Left lobe of liver (tissue), 2 donors: ENCODE measurements at regions not wholly inside any gene's neighbourhood (a gene's known extent, or its start where the extent isn't known, plus 50 kb on each side); places are given as distances from the start of the nearest gene placed in this dataset.

ENCODE experiments used
- ATAC-seq: fragments of 200-7000 bp; cut with Tn5 transposase; one replicate; pipeline ENCODE4 v1.9.1; 2020; ENCODE audit warnings: mild to moderate bottlenecking, moderate library complexity
- DNase-seq: peaks from one replicate; pipeline ENCODE4 v3.0.0-alpha.2; 2020; ENCODE audit warnings: low spot score
- donor health status: DM: no; HTN: no; CAD: no; lungs with moderate emphysema.
- donor health status: DM: no; HTN: yes; CAD: no.

- DNase-seq (no peak), ATAC-seq (no peak)
These were observed 1169.3 kb upstream of the DDX18 start for GRCh38 chr2:116645155-116645554.

- ATAC-seq = no peak
- DNase-seq = no peak
These were observed 1145.8 kb upstream of the DDX18 start for GRCh38 chr2:116668691-116669090.

GRCh38 chr2:116669782-116670181, 1144.7 kb upstream of the DDX18 start:
- ATAC-seq = no peak
- no peak for DNase-seq

- DNase-seq (no peak), ATAC-seq (no peak)
These were observed 1140.3 kb upstream of the DDX18 start for GRCh38 chr2:116674188-116674587.

- ATAC-seq (no peak), DNase-seq (no peak)
These were observed 1137.7 kb upstream of the DDX18 start for GRCh38 chr2:116676776-116677175.

- DNase-seq (no peak), ATAC-seq (no peak)
These were observed 1134.1 kb upstream of the DDX18 start for GRCh38 chr2:116680256-116680936.

GRCh38 chr2:116687371-116687770, 1127.1 kb upstream of the DDX18 start:
- ATAC-seq = no peak
- no peak for DNase-seq

- no peak for DNase-seq
- ATAC-seq = no peak
These were observed 1121.5 kb upstream of the DDX18 start for GRCh38 chr2:116692988-116693387.

- DNase-seq = no peak
- ATAC-seq = no peak
These were observed 1118.3 kb upstream of the DDX18 start for GRCh38 chr2:116696223-116696622.

- DNase-seq = no peak
- no peak for ATAC-seq
These were observed 1117.6 kb upstream of the DDX18 start for GRCh38 chr2:116696903-116697302.

- ATAC-seq (no peak), DNase-seq (no peak)
These were observed 1108.1 kb upstream of the DDX18 start for GRCh38 chr2:116706396-116706795.

GRCh38 chr2:116716038-116716437, 1098.5 kb upstream of the DDX18 start:
- ATAC-seq (no peak), DNase-seq (no peak)

- no peak for ATAC-seq
- no peak for DNase-seq
These were observed 1098.0 kb upstream of the DDX18 start for GRCh38 chr2:116716444-116716843.

- ATAC-seq = no peak
- no peak for DNase-seq
These were observed 1096.7 kb upstream of the DDX18 start for GRCh38 chr2:116717832-116718231.

- no peak for ATAC-seq
- DNase-seq = no peak
These were observed 1096.0 kb upstream of the DDX18 start for GRCh38 chr2:116718451-116718850.

GRCh38 chr2:116719836-116720235, 1094.7 kb upstream of the DDX18 start:
- no peak for DNase-seq
- no peak for ATAC-seq

GRCh38 chr2:116724550-116724949, 1089.9 kb upstream of the DDX18 start:
- no peak for ATAC-seq
- DNase-seq = no peak

GRCh38 chr2:116732322-116732721, 1082.2 kb upstream of the DDX18 start:
- ATAC-seq = no peak
- DNase-seq = no peak

GRCh38 chr2:116733699-116734098, 1080.8 kb upstream of the DDX18 start:
- ATAC-seq (no peak), DNase-seq (no peak)

- ATAC-seq (no peak), DNase-seq (no peak)
These were observed 1076.5 kb upstream of the DDX18 start for GRCh38 chr2:116737951-116738350.

- ATAC-seq (no peak), DNase-seq (no peak)
These were observed 1067.4 kb upstream of the DDX18 start for GRCh38 chr2:116747103-116747502.

GRCh38 chr2:116749994-116750393, 1064.5 kb upstream of the DDX18 start:
- ATAC-seq (no peak), DNase-seq (no peak)

- no peak for ATAC-seq
- DNase-seq = no peak
These were observed 1060.0 kb upstream of the DDX18 start for GRCh38 chr2:116754381-116755101.
